ENCODE measurements at regions not wholly inside any gene's neighbourhood (a gene's known extent, or its start where the extent isn't known, plus 50 kb on each side); places are given as distances from the start of the nearest gene placed in this dataset.

DNA sequence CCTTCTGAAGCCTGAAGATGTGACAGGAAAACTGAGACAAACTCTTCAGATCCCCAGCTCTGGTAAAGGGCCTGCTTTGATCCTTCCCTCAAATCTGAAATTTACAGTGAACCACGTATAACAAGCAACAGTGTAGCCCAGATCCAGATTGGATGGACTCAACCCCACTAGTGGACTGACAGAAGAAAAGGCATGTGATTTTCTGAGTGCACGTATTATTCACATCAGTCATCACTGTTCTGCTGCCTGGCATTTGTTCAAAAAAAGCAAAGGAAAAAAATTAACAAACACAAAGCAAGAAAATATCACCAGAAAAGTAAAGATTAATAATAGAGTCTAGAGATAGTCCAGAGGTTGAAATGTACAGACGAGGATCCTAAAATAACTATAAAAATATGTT, 87.6 kb downstream of the CYRIA start:
- TF ChIP-seq POLR2A (IDR thresholded peaks at IDR 0.05), result no peak
- TF ChIP-seq, protein P1, sequence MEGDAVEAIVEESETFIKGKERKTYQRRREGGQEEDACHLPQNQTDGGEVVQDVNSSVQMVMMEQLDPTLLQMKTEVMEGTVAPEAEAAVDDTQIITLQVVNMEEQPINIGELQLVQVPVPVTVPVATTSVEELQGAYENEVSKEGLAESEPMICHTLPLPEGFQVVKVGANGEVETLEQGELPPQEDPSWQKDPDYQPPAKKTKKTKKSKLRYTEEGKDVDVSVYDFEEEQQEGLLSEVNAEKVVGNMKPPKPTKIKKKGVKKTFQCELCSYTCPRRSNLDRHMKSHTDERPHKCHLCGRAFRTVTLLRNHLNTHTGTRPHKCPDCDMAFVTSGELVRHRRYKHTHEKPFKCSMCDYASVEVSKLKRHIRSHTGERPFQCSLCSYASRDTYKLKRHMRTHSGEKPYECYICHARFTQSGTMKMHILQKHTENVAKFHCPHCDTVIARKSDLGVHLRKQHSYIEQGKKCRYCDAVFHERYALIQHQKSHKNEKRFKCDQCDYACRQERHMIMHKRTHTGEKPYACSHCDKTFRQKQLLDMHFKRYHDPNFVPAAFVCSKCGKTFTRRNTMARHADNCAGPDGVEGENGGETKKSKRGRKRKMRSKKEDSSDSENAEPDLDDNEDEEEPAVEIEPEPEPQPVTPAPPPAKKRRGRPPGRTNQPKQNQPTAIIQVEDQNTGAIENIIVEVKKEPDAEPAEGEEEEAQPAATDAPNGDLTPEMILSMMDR (IDR thresholded peaks at IDR 0.05), result no peak
